Testis (tissue), 2 donors: ENCODE measurements at regions not wholly inside any gene's neighbourhood (a gene's known extent, or its start where the extent isn't known, plus 50 kb on each side); places are given as distances from the start of the nearest gene placed in this dataset.

Experiments used
- DNase-seq: peaks from one replicate; pipeline ENCODE4 v3.0.0-alpha.2; 2019
- H3K27ac ChIP-seq, 2 donors: fragments of 200-600 bp; sonication (generic); one replicate each; pipeline ENCODE4 v1.5.1; 2019
- H3K27me3 ChIP-seq: fragments of 200-600 bp; sonication (generic); one replicate; pipeline ENCODE4 v1.5.1; 2019
- H3K36me3 ChIP-seq: fragments of 200-600 bp; sonication (generic); one replicate; pipeline ENCODE4 v1.5.1; 2017; ENCODE audit warnings: low read depth; ENCODE audit errors: missing control alignments
- H3K4me1 ChIP-seq: fragments of 200-600 bp; sonication (generic); one replicate; pipeline ENCODE4 v1.5.1; 2019
- H3K4me3 ChIP-seq, 2 donors: fragments of 200-600 bp; sonication (generic); one replicate each; pipeline ENCODE4 v1.5.1; 2017 to 2019
- H3K9me3 ChIP-seq: fragments of 200-600 bp; sonication (generic); one replicate; pipeline ENCODE4 v1.5.1; 2017
- POLR2A ChIP-seq: fragments of 450-650 bp; IDR thresholded peaks from one replicate; pipeline ENCODE4 v1.6.1; 2017; ENCODE audit warnings: antibody characterized with exemption, mild to moderate bottlenecking, moderate library complexity
- WGBS, 2 donors: methylation state at CpG; one replicate each; pipeline ENCODE4 v1.1.5; 2018; 5-methylcytosine and 5-hydroxymethylcytosine counted together
- intact Hi-C: fragments of 100-400 bp; cut with DNase I; formaldehyde crosslinking; loops from one replicate; pipeline ENCODE4 v1.15.1; 2023; ENCODE audit warnings: low total_unique reads
- TF ChIP-seq, protein P1 (sequence below), 3 experiments: fragments of 450-650 bp in 2 of 3; fragments of 200-600 bp in 1 of 3; sonication (generic) in 1 of 3; IDR thresholded peaks; one replicate each; pipeline ENCODE4 v1.5.1; 2016 to 2019; ENCODE audit warnings: antibody characterized with exemption in 3 of 3, mild to moderate bottlenecking in 2 of 3, moderate library complexity in 1 of 3

DNA sequence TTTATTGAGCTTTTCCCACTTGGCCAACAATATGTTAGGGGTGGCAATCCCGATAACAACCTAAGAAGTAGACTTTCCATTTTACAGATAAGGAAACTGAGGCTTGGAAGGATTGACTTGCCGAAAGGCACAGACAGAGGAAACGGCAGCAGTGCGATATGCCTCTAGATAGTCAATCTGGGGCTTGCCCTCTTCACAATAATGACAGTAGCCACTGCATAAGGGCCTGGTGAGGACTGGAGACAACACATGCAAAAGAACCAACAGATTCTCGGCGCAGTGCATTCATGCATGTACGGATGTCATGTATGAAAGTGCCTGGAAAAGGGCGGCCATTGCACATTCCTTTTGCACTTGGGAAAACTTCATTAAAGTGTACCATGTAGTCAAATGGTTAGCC is 811.2 kb downstream of the RNF144A start:
- Histone ChIP-seq H3K9me3 (no peaks in the 10 kb centered on the region), H3K27ac (no peak overlapping the region), H3K4me3 (no peak overlapping the region), H3K27me3 (no peaks in the 10 kb centered on the region), H3K36me3 (no peaks in the 10 kb centered on the region), H3K4me1 (no peaks in the 10 kb centered on the region)
- DNase-seq = no peak
- 91 to 95% methylated on average over 8 of the region's 8 CpGs for WGBS, 2 donors
- TF ChIP-seq, protein P1, sequence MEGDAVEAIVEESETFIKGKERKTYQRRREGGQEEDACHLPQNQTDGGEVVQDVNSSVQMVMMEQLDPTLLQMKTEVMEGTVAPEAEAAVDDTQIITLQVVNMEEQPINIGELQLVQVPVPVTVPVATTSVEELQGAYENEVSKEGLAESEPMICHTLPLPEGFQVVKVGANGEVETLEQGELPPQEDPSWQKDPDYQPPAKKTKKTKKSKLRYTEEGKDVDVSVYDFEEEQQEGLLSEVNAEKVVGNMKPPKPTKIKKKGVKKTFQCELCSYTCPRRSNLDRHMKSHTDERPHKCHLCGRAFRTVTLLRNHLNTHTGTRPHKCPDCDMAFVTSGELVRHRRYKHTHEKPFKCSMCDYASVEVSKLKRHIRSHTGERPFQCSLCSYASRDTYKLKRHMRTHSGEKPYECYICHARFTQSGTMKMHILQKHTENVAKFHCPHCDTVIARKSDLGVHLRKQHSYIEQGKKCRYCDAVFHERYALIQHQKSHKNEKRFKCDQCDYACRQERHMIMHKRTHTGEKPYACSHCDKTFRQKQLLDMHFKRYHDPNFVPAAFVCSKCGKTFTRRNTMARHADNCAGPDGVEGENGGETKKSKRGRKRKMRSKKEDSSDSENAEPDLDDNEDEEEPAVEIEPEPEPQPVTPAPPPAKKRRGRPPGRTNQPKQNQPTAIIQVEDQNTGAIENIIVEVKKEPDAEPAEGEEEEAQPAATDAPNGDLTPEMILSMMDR (IDR thresholded peaks at IDR 0.05) = no peak
- TF ChIP-seq POLR2A = no peak
- intact Hi-C loops = no loop called here

DNA sequence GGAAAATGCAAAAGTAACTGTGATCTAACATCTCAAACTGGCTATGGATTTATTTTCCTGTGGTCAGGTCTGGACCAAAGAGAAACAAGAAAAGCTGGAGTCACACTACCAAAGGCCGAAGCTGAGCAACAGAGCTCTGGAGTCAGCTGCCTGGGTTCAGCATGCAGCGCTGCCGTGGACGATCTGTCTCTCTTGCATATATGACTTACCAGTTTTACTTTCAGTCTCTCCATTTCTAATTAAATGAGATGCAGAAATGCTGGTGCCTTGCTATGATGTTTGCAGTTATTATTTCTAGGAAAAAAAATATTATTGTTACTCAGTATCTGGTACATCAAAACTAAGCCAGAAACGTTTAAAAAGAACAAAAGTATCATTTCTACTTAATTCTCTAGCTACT is 813.2 kb downstream of the RNF144A start:
- intact Hi-C loops = no loop called here
- WGBS, 2 donors = 65 to 73% methylated on average over 5 of the region's 5 CpGs
- H3K4me1 ChIP-seq = no peaks in the 10 kb centered on the region
- no peak overlapping the region for H3K4me3 ChIP-seq
- TF ChIP-seq, protein P1 (IDR thresholded peaks at IDR 0.05) = no peak
- no peak for TF ChIP-seq POLR2A
- DNase-seq = no peak
- H3K9me3 ChIP-seq = no peaks in the 10 kb centered on the region
- no peaks in the 10 kb centered on the region for H3K27me3 ChIP-seq
- no peaks in the 10 kb centered on the region for H3K36me3 ChIP-seq
- H3K27ac ChIP-seq = no peak overlapping the region

DNA sequence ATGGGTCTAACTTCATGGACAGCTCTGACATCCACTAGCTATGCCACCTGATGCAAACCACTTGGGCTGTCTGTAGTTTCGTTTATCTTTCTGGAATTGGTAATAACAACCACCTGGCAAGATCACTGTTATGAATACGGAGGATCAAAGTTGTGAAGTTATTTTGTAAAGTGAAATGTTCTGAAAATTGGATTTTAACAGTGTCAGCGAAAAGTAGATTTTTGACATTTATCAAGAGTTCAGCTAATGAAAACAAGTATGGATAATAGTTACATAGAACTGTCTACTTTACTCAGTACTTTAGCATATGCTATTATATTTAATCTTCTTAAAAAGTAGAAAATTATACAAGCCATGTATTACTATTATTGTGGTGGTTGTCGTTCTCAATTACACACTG is 813.8 kb downstream of the RNF144A start:
- intact Hi-C loops = no loop called here
- Histone ChIP-seq H3K27me3 (no peaks in the 10 kb centered on the region), H3K4me3 (no peak overlapping the region), H3K27ac (no peak overlapping the region), H3K36me3 (no peaks in the 10 kb centered on the region), H3K9me3 (no peaks in the 10 kb centered on the region), H3K4me1 (no peaks in the 10 kb centered on the region)
- TF ChIP-seq, protein P1 (IDR thresholded peaks at IDR 0.05) = no peak
- TF ChIP-seq POLR2A = no peak
- DNase-seq = no peak
- WGBS, 2 donors = 82 to 85% methylated on average over 4 of the region's 4 CpGs

DNA sequence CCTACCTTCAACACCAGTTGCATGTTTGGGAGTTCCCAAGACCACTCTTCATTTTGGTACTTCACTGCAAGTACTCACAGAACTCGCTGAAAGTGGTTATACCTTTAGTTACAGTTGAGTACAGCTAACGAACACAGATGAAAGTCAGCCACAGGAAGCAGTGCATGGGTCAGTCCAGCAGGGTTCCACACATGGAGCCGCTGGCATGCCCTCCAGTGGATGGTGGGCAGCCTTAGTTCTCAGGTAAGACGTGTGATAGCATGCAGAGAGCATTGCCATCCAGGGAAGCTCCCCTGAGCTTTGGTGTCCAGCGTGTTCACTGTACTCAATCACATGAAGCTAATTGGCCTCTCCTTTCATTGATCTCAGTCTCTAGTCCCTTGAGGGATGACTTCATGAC is 815.3 kb downstream of the RNF144A start:
- no peaks in the 10 kb centered on the region for H3K36me3 ChIP-seq
- WGBS, 2 donors = 81 to 89% methylated on average over 5 of the region's 5 CpGs
- TF ChIP-seq, protein P1 (IDR thresholded peaks at IDR 0.05) = no peak
- TF ChIP-seq POLR2A = no peak
- no peak for DNase-seq
- no peak overlapping the region for H3K4me3 ChIP-seq
- no peaks in the 10 kb centered on the region for H3K27me3 ChIP-seq
- H3K27ac ChIP-seq = no peak overlapping the region
- no peaks in the 10 kb centered on the region for H3K9me3 ChIP-seq
- intact Hi-C loops = no loop called here
- no peaks in the 10 kb centered on the region for H3K4me1 ChIP-seq

DNA sequence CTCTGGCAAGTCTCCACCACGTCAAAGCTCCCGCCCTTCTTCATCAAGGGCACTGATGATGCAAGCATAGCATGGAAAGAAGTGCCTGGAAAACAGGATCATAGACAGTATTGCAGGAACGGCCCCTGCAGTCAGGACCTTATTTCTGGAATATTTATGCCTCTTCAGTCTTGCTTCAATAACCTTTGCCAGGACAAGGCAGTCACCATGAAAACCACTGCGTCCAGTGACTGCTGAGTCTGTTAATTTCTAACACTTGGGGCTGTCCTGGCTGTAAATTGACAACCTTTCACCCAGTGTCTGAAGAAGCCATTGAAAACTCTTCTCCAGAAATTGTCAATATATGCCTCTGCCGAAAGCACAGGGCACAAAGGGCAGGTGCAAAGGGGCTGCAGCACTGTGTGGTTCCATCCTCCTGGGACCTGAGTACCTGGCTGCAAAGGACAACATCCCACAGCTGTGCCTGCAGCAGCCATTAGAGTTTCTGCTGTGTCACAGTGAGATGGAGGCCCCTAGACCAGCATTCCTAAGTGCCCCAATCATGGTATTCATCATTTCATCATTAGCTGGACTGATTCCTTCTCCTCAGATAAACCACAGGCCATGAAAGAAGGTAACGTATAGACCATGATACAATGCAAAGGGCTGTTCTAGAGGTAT is 819.6 kb downstream of the RNF144A start:
- DNase-seq = no peak
- Histone ChIP-seq H3K9me3 (no peaks in the 10 kb centered on the region), H3K36me3 (no peaks in the 10 kb centered on the region), H3K27me3 (no peaks in the 10 kb centered on the region), H3K4me3 (no peak overlapping the region), H3K4me1 (no peaks in the 10 kb centered on the region), H3K27ac (no peak overlapping the region)
- no peak for TF ChIP-seq POLR2A
- TF ChIP-seq, protein P1 (IDR thresholded peaks at IDR 0.05) = no peak
- intact Hi-C loops = no loop called here
- WGBS, 2 donors = 59 to 70% methylated on average over 4 to 6 of the region's 6 CpGs
